WTC11 (cell line): ENCODE measurements at regions not wholly inside any gene's neighbourhood (a gene's known extent, or its start where the extent isn't known, plus 50 kb on each side); places are given as distances from the start of the nearest gene placed in this dataset.

ENCODE experiments used
- ATAC-seq: fragments of 200-7000 bp; cut with Tn5 transposase; 2 replicates; pipeline ENCODE4 v1.10.0; 2021; ENCODE audit warnings: mild to moderate bottlenecking, moderate library complexity
- CTCF ChIA-PET: fragments of 300-600 bp; sonication (Branson Sonifier 250); formaldehyde crosslinking; loops from one replicate; lab custom pipeline; 2021; ENCODE audit warnings: antibody characterized with exemption; lab: Charles Lee
- POLR2A ChIA-PET: fragments of 350-600 bp; sonication (Branson Sonifier 250); formaldehyde crosslinking; loops from one replicate; lab custom pipeline; 2021; ENCODE audit warnings: antibody characterized with exemption; lab: Charles Lee
- DNase-seq: peaks from one replicate; pipeline ENCODE4 v3.0.0; 2021; ENCODE audit warnings: low spot score
- H3K27ac Mint-ChIP-seq: 2 replicates; pipeline ENCODE4 v1.8.0; 2021; ENCODE audit warnings: mixed read lengths
- H3K27me3 Mint-ChIP-seq: 2 replicates; pipeline ENCODE4 v1.8.0; 2021; ENCODE audit warnings: low read depth, mild to moderate bottlenecking, moderate library complexity, mixed read lengths
- H3K36me3 Mint-ChIP-seq: 2 replicates; pipeline ENCODE4 v1.8.0; 2021; ENCODE audit warnings: mixed read lengths
- H3K4me1 Mint-ChIP-seq: 2 replicates; pipeline ENCODE4 v1.8.0; 2022; ENCODE audit warnings: mixed read lengths
- H3K4me3 Mint-ChIP-seq: 2 replicates; pipeline ENCODE4 v1.8.0; 2021; ENCODE audit warnings: mild to moderate bottlenecking, moderate library complexity, mixed read lengths
- H3K9me3 Mint-ChIP-seq: 2 replicates; pipeline ENCODE4 v1.8.0; 2021; ENCODE audit warnings: mixed read lengths
- ARID4B ChIP-seq: sonication (generic); formaldehyde crosslinking; IDR thresholded peaks from 2 replicates; pipeline ENCODE4 v1.8.0; 2023; ENCODE audit warnings: missing genetic modification reagents, mild to moderate bottlenecking, borderline replicate concordance
- ATF3 ChIP-seq: sonication (generic); formaldehyde crosslinking; conservative IDR thresholded peaks from 2 replicates; pipeline ENCODE4 v1.8.1; 2022; ENCODE audit warnings: mild to moderate bottlenecking, missing genetic modification reagents
- CDX4 ChIP-seq: fragments of 250-450 bp; sonication (Bioruptor Pico); IDR thresholded peaks from 2 replicates; pipeline ENCODE4 v1.9.0; 2021; ENCODE audit warnings: moderate library complexity, mild to moderate bottlenecking, inconsistent platforms, borderline replicate concordance
- FOXK1 ChIP-seq: sonication (generic); formaldehyde crosslinking; IDR thresholded peaks from 2 replicates; pipeline ENCODE4 v1.8.0; 2022; ENCODE audit warnings: mild to moderate bottlenecking, moderate library complexity, missing genetic modification reagents
- JAZF1 ChIP-seq: fragments of 250-450 bp; sonication (Bioruptor Pico); IDR thresholded peaks from 2 replicates; pipeline ENCODE4 v1.9.0; 2021; ENCODE audit warnings: moderate library complexity, mild to moderate bottlenecking, inconsistent platforms
- JUN ChIP-seq: sonication (generic); formaldehyde crosslinking; IDR thresholded peaks from 2 replicates; pipeline ENCODE4 v1.8.0; 2023; ENCODE audit warnings: mild to moderate bottlenecking, missing genetic modification reagents
- MLX ChIP-seq: sonication (generic); formaldehyde crosslinking; IDR thresholded peaks from 2 replicates; pipeline ENCODE4 v1.8.1; 2023; ENCODE audit warnings: mild to moderate bottlenecking, missing genetic modification reagents, moderate library complexity
- NFYB ChIP-seq: sonication (generic); formaldehyde crosslinking; conservative IDR thresholded peaks from 2 replicates; pipeline ENCODE4 v1.8.0; 2022; ENCODE audit warnings: low read depth, missing genetic modification reagents
- NR2C2 ChIP-seq: sonication (generic); formaldehyde crosslinking; IDR thresholded peaks from 2 replicates; pipeline ENCODE4 v1.8.0; 2022; ENCODE audit warnings: mild to moderate bottlenecking, missing genetic modification reagents
- RORB ChIP-seq: fragments of 250-450 bp; sonication (Bioruptor Pico); IDR thresholded peaks from 2 replicates; pipeline ENCODE4 v1.9.0; 2021; ENCODE audit warnings: mild to moderate bottlenecking
- SMAD3 ChIP-seq: sonication (generic); formaldehyde crosslinking; IDR thresholded peaks from 2 replicates; pipeline ENCODE4 v1.8.0; 2022; ENCODE audit warnings: missing genetic modification reagents, mild to moderate bottlenecking, borderline replicate concordance
- SMAD4 ChIP-seq: sonication (generic); formaldehyde crosslinking; IDR thresholded peaks from 2 replicates; pipeline ENCODE4 v1.8.0; 2022; ENCODE audit warnings: mild to moderate bottlenecking, missing genetic modification reagents
- STAT6 ChIP-seq: sonication (generic); formaldehyde crosslinking; conservative IDR thresholded peaks from 2 replicates; pipeline ENCODE4 v1.8.1; 2023; ENCODE audit warnings: mild to moderate bottlenecking, low read depth, missing genetic modification reagents, moderate library complexity
- TEAD1 ChIP-seq: sonication (generic); formaldehyde crosslinking; IDR thresholded peaks from 2 replicates; pipeline ENCODE4 v1.8.0; 2022; ENCODE audit warnings: mild to moderate bottlenecking, missing genetic modification reagents
- USF2 ChIP-seq: sonication (generic); formaldehyde crosslinking; IDR thresholded peaks from 2 replicates; pipeline ENCODE4 v1.8.1; 2023; ENCODE audit warnings: mild to moderate bottlenecking, missing genetic modification reagents, moderate library complexity
- ZNF219 ChIP-seq: sonication (generic); formaldehyde crosslinking; IDR thresholded peaks from 2 replicates; pipeline ENCODE4 v1.8.0; 2023; ENCODE audit warnings: missing genetic modification reagents, mild to moderate bottlenecking, borderline replicate concordance
- TF ChIP-seq, protein P1 (sequence below): fragments of 250-450 bp; sonication (Bioruptor Pico); IDR thresholded peaks from 2 replicates; pipeline ENCODE4 v1.9.0; 2021; ENCODE audit warnings: mild to moderate bottlenecking
- TF ChIP-seq, protein P2 (sequence below): sonication (generic); formaldehyde crosslinking; IDR thresholded peaks from 2 replicates; pipeline ENCODE4 v1.8.1; 2023; ENCODE audit warnings: mild to moderate bottlenecking, missing genetic modification reagents
- TF ChIP-seq, protein P3 (sequence below): sonication (generic); formaldehyde crosslinking; IDR thresholded peaks from 2 replicates; pipeline ENCODE4 v1.8.0; 2022; ENCODE audit warnings: missing genetic modification reagents

DNA sequence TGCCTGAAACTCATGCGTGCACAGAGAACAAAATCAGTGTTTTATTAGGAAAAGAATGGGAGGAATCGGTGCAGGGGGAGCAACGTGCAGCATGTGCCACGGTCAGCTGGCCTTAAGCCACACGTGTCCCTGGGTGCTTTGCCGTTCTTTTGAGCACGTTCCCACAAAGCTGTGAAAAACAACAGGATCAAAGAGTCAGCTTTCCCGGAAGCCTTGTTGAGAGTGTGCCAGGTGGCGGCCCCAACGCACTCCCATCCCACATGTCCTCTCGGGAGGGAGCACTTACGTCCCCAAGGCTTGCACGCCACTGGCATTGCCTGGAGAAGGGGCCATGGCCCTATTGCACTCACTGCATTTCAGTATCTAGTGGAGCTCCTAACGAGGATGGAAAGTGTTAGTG lies 511.2 kb downstream of the EIPR1 start:
- no peak for TF ChIP-seq MLX (CRISPR knock-in tag)
- Mint-ChIP-seq H3K4me3 (no peak overlapping the region), H3K36me3 (peaks cover 5% of the 10 kb centered on the region; the same call in 1 of the 2 replicates), H3K27ac (no peak overlapping the region), H3K4me1 (no peaks in the 10 kb centered on the region), H3K27me3 (no peaks in the 10 kb centered on the region), H3K9me3 (peaks cover 13% of the 10 kb centered on the region)
- CTCF ChIA-PET: no interaction called here
- ATAC-seq: no peak
- no peak for DNase-seq
- POLR2A ChIA-PET: no interaction called here

GRCh38 chr2:2862386-2862785 lies 515.2 kb downstream of the EIPR1 start:
- H3K27ac Mint-ChIP-seq: no peak overlapping the region
- CTCF ChIA-PET: no interaction called here
- H3K36me3 Mint-ChIP-seq: peaks cover 5% of the 10 kb centered on the region; the same call in 1 of the 2 replicates

More at GRCh38 chr2:2862386-2862785, 515.2 kb downstream of the EIPR1 start:
- no peak overlapping the region for H3K4me3 Mint-ChIP-seq
- peaks cover 13% of the 10 kb centered on the region for H3K9me3 Mint-ChIP-seq
- no peak for DNase-seq
- H3K4me1 Mint-ChIP-seq: no peaks in the 10 kb centered on the region
- ATAC-seq: no peak
- POLR2A ChIA-PET: no interaction called here
- H3K27me3 Mint-ChIP-seq: no peaks in the 10 kb centered on the region
- TF ChIP-seq USF2 (no peak), RORB (CRISPR knock-in tag) (no peak), ATF3 (CRISPR knock-in tag) (no peak), FOXK1 (no peak), ARID4B (CRISPR knock-in tag) (no peak), SMAD4 (CRISPR knock-in tag) (no peak), STAT6 (no peak), CDX4 (CRISPR knock-in tag) (no peak), NFYB (CRISPR knock-in tag) (no peak), NR2C2 (no peak), JUN (CRISPR knock-in tag) (no peak), SMAD3 (CRISPR knock-in tag) (no peak), JAZF1 (CRISPR knock-in tag) (no peak), TEAD1 (no peak), ZNF219 (CRISPR knock-in tag) (no peak)
- TF ChIP-seq, protein P1, sequence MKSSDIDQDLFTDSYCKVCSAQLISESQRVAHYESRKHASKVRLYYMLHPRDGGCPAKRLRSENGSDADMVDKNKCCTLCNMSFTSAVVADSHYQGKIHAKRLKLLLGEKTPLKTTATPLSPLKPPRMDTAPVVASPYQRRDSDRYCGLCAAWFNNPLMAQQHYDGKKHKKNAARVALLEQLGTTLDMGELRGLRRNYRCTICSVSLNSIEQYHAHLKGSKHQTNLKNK (CRISPR knock-in tag): no peak
- TF ChIP-seq, protein P2, sequence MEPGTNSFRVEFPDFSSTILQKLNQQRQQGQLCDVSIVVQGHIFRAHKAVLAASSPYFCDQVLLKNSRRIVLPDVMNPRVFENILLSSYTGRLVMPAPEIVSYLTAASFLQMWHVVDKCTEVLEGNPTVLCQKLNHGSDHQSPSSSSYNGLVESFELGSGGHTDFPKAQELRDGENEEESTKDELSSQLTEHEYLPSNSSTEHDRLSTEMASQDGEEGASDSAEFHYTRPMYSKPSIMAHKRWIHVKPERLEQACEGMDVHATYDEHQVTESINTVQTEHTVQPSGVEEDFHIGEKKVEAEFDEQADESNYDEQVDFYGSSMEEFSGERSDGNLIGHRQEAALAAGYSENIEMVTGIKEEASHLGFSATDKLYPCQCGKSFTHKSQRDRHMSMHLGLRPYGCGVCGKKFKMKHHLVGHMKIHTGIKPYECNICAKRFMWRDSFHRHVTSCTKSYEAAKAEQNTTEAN (CRISPR knock-in tag): no peak
- TF ChIP-seq, protein P3, sequence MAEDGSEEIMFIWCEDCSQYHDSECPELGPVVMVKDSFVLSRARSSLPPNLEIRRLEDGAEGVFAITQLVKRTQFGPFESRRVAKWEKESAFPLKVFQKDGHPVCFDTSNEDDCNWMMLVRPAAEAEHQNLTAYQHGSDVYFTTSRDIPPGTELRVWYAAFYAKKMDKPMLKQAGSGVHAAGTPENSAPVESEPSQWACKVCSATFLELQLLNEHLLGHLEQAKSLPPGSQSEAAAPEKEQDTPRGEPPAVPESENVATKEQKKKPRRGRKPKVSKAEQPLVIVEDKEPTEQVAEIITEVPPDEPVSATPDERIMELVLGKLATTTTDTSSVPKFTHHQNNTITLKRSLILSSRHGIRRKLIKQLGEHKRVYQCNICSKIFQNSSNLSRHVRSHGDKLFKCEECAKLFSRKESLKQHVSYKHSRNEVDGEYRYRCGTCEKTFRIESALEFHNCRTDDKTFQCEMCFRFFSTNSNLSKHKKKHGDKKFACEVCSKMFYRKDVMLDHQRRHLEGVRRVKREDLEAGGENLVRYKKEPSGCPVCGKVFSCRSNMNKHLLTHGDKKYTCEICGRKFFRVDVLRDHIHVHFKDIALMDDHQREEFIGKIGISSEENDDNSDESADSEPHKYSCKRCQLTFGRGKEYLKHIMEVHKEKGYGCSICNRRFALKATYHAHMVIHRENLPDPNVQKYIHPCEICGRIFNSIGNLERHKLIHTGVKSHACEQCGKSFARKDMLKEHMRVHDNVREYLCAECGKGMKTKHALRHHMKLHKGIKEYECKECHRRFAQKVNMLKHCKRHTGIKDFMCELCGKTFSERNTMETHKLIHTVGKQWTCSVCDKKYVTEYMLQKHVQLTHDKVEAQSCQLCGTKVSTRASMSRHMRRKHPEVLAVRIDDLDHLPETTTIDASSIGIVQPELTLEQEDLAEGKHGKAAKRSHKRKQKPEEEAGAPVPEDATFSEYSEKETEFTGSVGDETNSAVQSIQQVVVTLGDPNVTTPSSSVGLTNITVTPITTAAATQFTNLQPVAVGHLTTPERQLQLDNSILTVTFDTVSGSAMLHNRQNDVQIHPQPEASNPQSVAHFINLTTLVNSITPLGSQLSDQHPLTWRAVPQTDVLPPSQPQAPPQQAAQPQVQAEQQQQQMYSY: no peak
- TF ChIP-seq, all 79 proteins: peak for 0
